Pons (tissue), 1 donor: ENCODE measurements at regions not wholly inside any gene's neighbourhood (a gene's known extent, or its start where the extent isn't known, plus 50 kb on each side); places are given as distances from the start of the nearest gene placed in this dataset.
A peak's percentile ranks its signal among the peaks of the same experiment; 100 is the strongest.
"Not testable (repeated sequence)": the region's sequence is repeated elsewhere in the genome, so short reads cannot be mapped to it uniquely, and the experiment has no call there.

ENCODE experiments used
- DNase-seq: peaks from one replicate; pipeline ENCODE4 v3.0.0-alpha.2; 2016; ENCODE audit warnings: low spot score

- no peak for DNase-seq
Measured at GRCh38 chr5:102666164-102666946, 88.8 kb upstream of the PAM start.

GRCh38 chr5:102668220-102668932 is 86.7 kb upstream of the PAM start:
- no peak for DNase-seq

GRCh38 chr5:102670224-102670836 is 84.8 kb upstream of the PAM start:
- DNase-seq, result no peak

GRCh38 chr5:102671033-102671734 is 83.9 kb upstream of the PAM start:
- DNase-seq, result not testable (repeated sequence)

- DNase-seq, result no peak
Measured at GRCh38 chr5:102678267-102679058, 76.6 kb upstream of the PAM start.

GRCh38 chr5:102681403-102681983 is 73.6 kb upstream of the PAM start:
- DNase-seq, result peak; percentile 83

GRCh38 chr5:102682101-102682647 is 72.9 kb upstream of the PAM start:
- no peak for DNase-seq

GRCh38 chr5:102688076-102688475 is 67.0 kb upstream of the PAM start:
- not testable (repeated sequence) for DNase-seq

GRCh38 chr5:102688581-102689342 is 66.3 kb upstream of the PAM start:
- not testable (repeated sequence) for DNase-seq

- no peak for DNase-seq
Measured at GRCh38 chr5:102690910-102691309, 64.2 kb upstream of the PAM start.

- no peak for DNase-seq
Measured at GRCh38 chr5:102691434-102691833, 63.7 kb upstream of the PAM start.

- DNase-seq, result no peak
Measured at GRCh38 chr5:102700120-102700831, 54.8 kb upstream of the PAM start.

GRCh38 chr5:102700916-102701315 is 54.2 kb upstream of the PAM start:
- DNase-seq, result no peak

GRCh38 chr5:102701748-102702147 is 53.4 kb upstream of the PAM start:
- DNase-seq, result no peak
